T47D (cell line): ENCODE measurements at regions not wholly inside any gene's neighbourhood (a gene's known extent, or its start where the extent isn't known, plus 50 kb on each side); places are given as distances from the start of the nearest gene placed in this dataset.
A peak's percentile ranks its signal among the peaks of the same experiment; 100 is the strongest.
"Not testable (repeated sequence)": the region's sequence is repeated elsewhere in the genome, so short reads cannot be mapped to it uniquely, and the experiment has no call there.

ENCODE experiments used
- DNase-seq, 2 experiments: peaks; one replicate each; pipeline versions ENCODE4 v3.0.0 to v3.0.0-alpha.2; 2011 to 2012; ENCODE audit warnings: low read depth in 1 of 2, low spot score in 1 of 2
- JUND ChIP-seq: IDR thresholded peaks from 2 replicates; pipeline ENCODE4 v1.6.1; 2012; ENCODE audit warnings: low read depth
- in situ Hi-C: cut with HindIII; loops from 2 replicates; pipeline ENCODE4 v1.10.0; 2016; ENCODE audit warnings: low sequenced_read_pairs, low pct_unique_long_range_greater_than_20kb

- no peak for TF ChIP-seq JUND
- DNase-seq = no peak
- in situ Hi-C loops = no loop called here
Observed at GRCh38 chr3:39733804-39734203, 75.6 kb upstream of the MYRIP start.

- in situ Hi-C loops, DNase-seq: not testable (repeated sequence)
Observed at GRCh38 chr3:39739658-39740057, 69.8 kb upstream of the MYRIP start.

GRCh38 chr3:39744746-39745145 lies 64.7 kb upstream of the MYRIP start:
- in situ Hi-C loops = no loop called here
- DNase-seq = peak in 1 of 2 experiments; percentile 12
- TF ChIP-seq JUND = no peak

GRCh38 chr3:39748002-39748401 lies 61.4 kb upstream of the MYRIP start:
- TF ChIP-seq JUND = no peak
- no peak for DNase-seq
- in situ Hi-C loops = no loop called here

- no peak for DNase-seq
- TF ChIP-seq JUND = no peak
- in situ Hi-C loops = no loop called here
Observed at GRCh38 chr3:39748763-39749162, 60.6 kb upstream of the MYRIP start.

- DNase-seq = no peak
- in situ Hi-C loops = no loop called here
- no peak for TF ChIP-seq JUND
Observed at GRCh38 chr3:39750712-39751111, 58.7 kb upstream of the MYRIP start.

- no peak for TF ChIP-seq JUND
- DNase-seq = no peak
Observed at GRCh38 chr3:39751286-39751685, 58.1 kb upstream of the MYRIP start.

GRCh38 chr3:39752019-39752637 lies 57.3 kb upstream of the MYRIP start:
- TF ChIP-seq JUND = no peak
- no peak for DNase-seq
- in situ Hi-C loops = no loop called here

More at GRCh38 chr3:39751286-39751685, 58.1 kb upstream of the MYRIP start:
- in situ Hi-C loops = no loop called here

GRCh38 chr3:39752751-39753150 lies 56.7 kb upstream of the MYRIP start:
- no peak for TF ChIP-seq JUND
- in situ Hi-C loops = no loop called here
- no peak for DNase-seq

- DNase-seq = no peak
- TF ChIP-seq JUND = no peak
- in situ Hi-C loops = no loop called here
Observed at GRCh38 chr3:39753391-39753790, 56.0 kb upstream of the MYRIP start.

GRCh38 chr3:39754549-39754948 lies 54.9 kb upstream of the MYRIP start:
- in situ Hi-C loops = no loop called here
- no peak for DNase-seq

GRCh38 chr3:39755100-39755499 lies 54.3 kb upstream of the MYRIP start:
- in situ Hi-C loops = no loop called here
- no peak for TF ChIP-seq JUND
- no peak for DNase-seq

More at GRCh38 chr3:39754549-39754948, 54.9 kb upstream of the MYRIP start:
- TF ChIP-seq JUND = no peak

GRCh38 chr3:39757307-39757706 lies 52.1 kb upstream of the MYRIP start:
- in situ Hi-C loops = no loop called here
- no peak for TF ChIP-seq JUND
- DNase-seq = no peak
